A549 (cell line): ENCODE measurements at regions not wholly inside any gene's neighbourhood (a gene's known extent, or its start where the extent isn't known, plus 50 kb on each side); places are given as distances from the start of the nearest gene placed in this dataset.

Experiments used
- ATAC-seq, 2 experiments: fragments of 200-7000 bp in 1 of 2; fragments of >200 bp in 1 of 2; cut with Nextera tagmentation in 1 of 2; cut with Tn5 transposase in 1 of 2; 3 replicates each; pipeline versions ENCODE4 v1.8.0 to v1.9.1; 2018 to 2020; ENCODE audit warnings: mild to moderate bottlenecking in 1 of 2, moderate library complexity in 1 of 2
- CTCF ChIA-PET: fragments of 300-600 bp; sonication (Branson Sonifier 250); formaldehyde crosslinking; extraction: SDS; loops from one replicate; lab custom pipeline; 2021; ENCODE audit warnings: antibody characterized with exemption, inconsistent platforms; lab: Yijun Ruan, JAX
- POLR2A ChIA-PET: fragments of 350-600 bp; formaldehyde crosslinking; extraction: SDS; loops from one replicate; lab custom pipeline; 2021; ENCODE audit warnings: antibody characterized with exemption, inconsistent platforms; lab: Yijun Ruan, JAX
- DNase-seq, 2 experiments: peaks; one replicate each; pipeline versions ENCODE4 v3.0.0 to v3.0.0-alpha.2; 2011 to 2016; ENCODE audit warnings: low read depth in 1 of 2, low spot score in 1 of 2
- FAIRE-seq: peaks from 2 replicates; lab custom pipeline; 2011; peaks lifted over from hg19 to GRCh38; lab: Jason Lieb, UNC
- H3K27ac ChIP-seq, 2 experiments: fragments of >200 bp; sonication (Bioruptor Twin); formaldehyde crosslinking; 3 replicates each; pipeline ENCODE4 v1.5.1; 2016 to 2017
- H3K4me1 ChIP-seq: fragments of >200 bp; sonication (Bioruptor Twin); formaldehyde crosslinking; 3 replicates; pipeline ENCODE4 v1.6.1; 2016
- H3K4me2 ChIP-seq: fragments of >200 bp; sonication (Bioruptor Twin); formaldehyde crosslinking; 3 replicates; pipeline ENCODE4 v1.6.1; 2016
- H3K4me3 ChIP-seq: fragments of >200 bp; sonication (Bioruptor Twin); formaldehyde crosslinking; 3 replicates; pipeline ENCODE4 v1.5.1; 2016
- H3K9me3 ChIP-seq: fragments of >200 bp; sonication (Bioruptor Twin); formaldehyde crosslinking; 3 replicates; pipeline ENCODE4 v1.6.1; 2016
- BHLHE40 ChIP-seq: IDR thresholded peaks from 2 replicates; pipeline ENCODE4 v1.6.1; 2012; ENCODE audit warnings: low read depth, low read length, inconsistent platforms
- CBX2 ChIP-seq: fragments of 200-600 bp; sonication (generic); IDR thresholded peaks from 2 replicates; pipeline ENCODE4 v1.6.1; 2016; ENCODE audit warnings: low read depth, mild to moderate bottlenecking, borderline replicate concordance
- CEBPB ChIP-seq, 2 experiments: fragments of >200 bp in 1 of 2; sonication (Bioruptor Twin) in 1 of 2; formaldehyde crosslinking in 1 of 2; IDR thresholded peaks; 2 replicates each; pipeline ENCODE4 v1.6.1; 2012 to 2016
- EHF ChIP-seq: fragments of 250-450 bp; sonication (Bioruptor Pico); IDR thresholded peaks from 2 replicates; pipeline ENCODE4 v1.5.0; 2020; ENCODE audit warnings: mild to moderate bottlenecking
- FOSB ChIP-seq: fragments of 250-450 bp; sonication (Bioruptor Pico); IDR thresholded peaks from 2 replicates; pipeline ENCODE4 v1.5.0; 2020; ENCODE audit warnings: mild to moderate bottlenecking, moderate library complexity
- GATA3 ChIP-seq: IDR thresholded peaks from 2 replicates; pipeline ENCODE4 v1.6.1; 2012; ENCODE audit warnings: borderline replicate concordance
- HDAC2 ChIP-seq: fragments of 200-600 bp; sonication (generic); IDR thresholded peaks from 2 replicates; pipeline ENCODE4 v1.6.1; 2016
- HEYL ChIP-seq: fragments of 250-450 bp; sonication (Bioruptor Pico); IDR thresholded peaks from 2 replicates; pipeline ENCODE4 v1.8.0; 2021; ENCODE audit warnings: mild to moderate bottlenecking, moderate library complexity
- HOXA7 ChIP-seq: fragments of 250-450 bp; sonication (Bioruptor Pico); IDR thresholded peaks from 2 replicates; pipeline ENCODE4 v1.5.0; 2020; ENCODE audit warnings: mild to moderate bottlenecking, moderate library complexity
- JUN ChIP-seq, 2 experiments: fragments of >200 bp; sonication (Bioruptor Twin); formaldehyde crosslinking; IDR thresholded peaks; 2 replicates in 1 of 2; 3 replicates in 1 of 2; pipeline ENCODE4 v1.6.1; 2016 to 2017
- JUNB ChIP-seq: fragments of >200 bp; sonication (Bioruptor Twin); formaldehyde crosslinking; IDR thresholded peaks from 2 replicates; pipeline ENCODE4 v1.6.1; 2016
- KDM1A ChIP-seq: fragments of 200-600 bp; sonication (generic); IDR thresholded peaks from 2 replicates; pipeline ENCODE4 v1.6.1; 2016; ENCODE audit warnings: low read depth, mild to moderate bottlenecking
- KDM5A ChIP-seq: fragments of 200-600 bp; sonication (generic); IDR thresholded peaks from 2 replicates; pipeline ENCODE4 v1.6.1; 2016; ENCODE audit warnings: antibody characterized with exemption, mild to moderate bottlenecking
- MAZ ChIP-seq: fragments of 150-350 bp; IDR thresholded peaks from 2 replicates; pipeline ENCODE4 v1.6.1; 2014; ENCODE audit warnings: antibody characterized with exemption, low read depth, low read length, borderline replicate concordance
- MYC ChIP-seq: IDR thresholded peaks from 2 replicates; pipeline ENCODE4 v1.6.1; 2012; ENCODE audit warnings: mild to moderate bottlenecking, inconsistent platforms, low read length, improper control_type of control experiment, borderline replicate concordance
- NFE2L2 ChIP-seq: fragments of 150-350 bp; conservative IDR thresholded peaks from 2 replicates; pipeline ENCODE4 v1.6.1; 2014; ENCODE audit warnings: low read length
- NPAS2 ChIP-seq: fragments of 250-450 bp; sonication (Bioruptor Pico); IDR thresholded peaks from 2 replicates; pipeline ENCODE4 v1.8.0; 2022; ENCODE audit warnings: mild to moderate bottlenecking, moderate library complexity, borderline replicate concordance
- NR3C1 ChIP-seq: fragments of >200 bp; sonication (Bioruptor Twin); formaldehyde crosslinking; IDR thresholded peaks from 3 replicates; pipeline ENCODE4 v1.6.1; 2017
- PHF8 ChIP-seq: fragments of 200-600 bp; sonication (generic); IDR thresholded peaks from 2 replicates; pipeline ENCODE4 v1.6.1; 2016; ENCODE audit warnings: low read depth, mild to moderate bottlenecking, antibody characterized with exemption, moderate library complexity, borderline replicate concordance
- POLR2A ChIP-seq: IDR thresholded peaks from 2 replicates; pipeline ENCODE4 v1.6.1; 2012; ENCODE audit warnings: mild to moderate bottlenecking, low read length
- RAD21 ChIP-seq, 2 experiments: fragments of >200 bp in 1 of 2; sonication (Bioruptor Twin) in 1 of 2; formaldehyde crosslinking in 1 of 2; IDR thresholded peaks in 1 of 2; conservative IDR thresholded peaks in 1 of 2; 2 replicates in 1 of 2; 3 replicates in 1 of 2; pipeline ENCODE4 v1.6.1; 2012 to 2018; ENCODE audit warnings: inconsistent platforms in 1 of 2
- RARB ChIP-seq: fragments of 250-450 bp; sonication (Bioruptor Pico); IDR thresholded peaks from 2 replicates; pipeline ENCODE4 v1.8.0; 2021; ENCODE audit warnings: mild to moderate bottlenecking, moderate library complexity
- RFX5 ChIP-seq: fragments of 450-650 bp; IDR thresholded peaks from 2 replicates; pipeline ENCODE4 v1.7.1; 2014; ENCODE audit warnings: antibody characterized with exemption, mild to moderate bottlenecking, moderate library complexity
- RNF2 ChIP-seq: fragments of 200-600 bp; sonication (generic); IDR thresholded peaks from 2 replicates; pipeline ENCODE4 v1.6.1; 2016; ENCODE audit warnings: low read depth, mild to moderate bottlenecking, antibody characterized with exemption, moderate library complexity, borderline replicate concordance
- SMC3 ChIP-seq: fragments of >200 bp; sonication (Bioruptor Twin); formaldehyde crosslinking; IDR thresholded peaks from 3 replicates; pipeline ENCODE4 v1.6.1; 2018; ENCODE audit warnings: inconsistent platforms
- TP53 ChIP-seq: fragments of 250-450 bp; sonication (Bioruptor Pico); IDR thresholded peaks from 2 replicates; pipeline ENCODE4 v1.5.0; 2021; ENCODE audit warnings: mild to moderate bottlenecking, moderate library complexity
- ZC3H11A ChIP-seq: fragments of 450-650 bp; IDR thresholded peaks from 2 replicates; pipeline ENCODE4 v1.6.1; 2014; ENCODE audit warnings: antibody characterized with exemption, mild to moderate bottlenecking
- WGBS: methylation state at CpG from one replicate; pipeline ENCODE4 v1.1.6; 2017; ENCODE audit errors: missing lambda C conversion rate; 5-methylcytosine and 5-hydroxymethylcytosine counted together
- TF ChIP-seq, protein P1 (sequence below): IDR thresholded peaks from 2 replicates; pipeline ENCODE4 v1.6.1; 2012
- TF ChIP-seq, protein P2 (sequence below): fragments of 450-650 bp; IDR thresholded peaks from 2 replicates; pipeline ENCODE4 v1.6.1; 2014; ENCODE audit warnings: antibody characterized with exemption
- TF ChIP-seq, protein P3 (sequence below): fragments of 250-450 bp; sonication (Bioruptor Pico); IDR thresholded peaks from 2 replicates; pipeline ENCODE4 v1.5.0; 2021; ENCODE audit warnings: mild to moderate bottlenecking, moderate library complexity, borderline replicate concordance

DNA sequence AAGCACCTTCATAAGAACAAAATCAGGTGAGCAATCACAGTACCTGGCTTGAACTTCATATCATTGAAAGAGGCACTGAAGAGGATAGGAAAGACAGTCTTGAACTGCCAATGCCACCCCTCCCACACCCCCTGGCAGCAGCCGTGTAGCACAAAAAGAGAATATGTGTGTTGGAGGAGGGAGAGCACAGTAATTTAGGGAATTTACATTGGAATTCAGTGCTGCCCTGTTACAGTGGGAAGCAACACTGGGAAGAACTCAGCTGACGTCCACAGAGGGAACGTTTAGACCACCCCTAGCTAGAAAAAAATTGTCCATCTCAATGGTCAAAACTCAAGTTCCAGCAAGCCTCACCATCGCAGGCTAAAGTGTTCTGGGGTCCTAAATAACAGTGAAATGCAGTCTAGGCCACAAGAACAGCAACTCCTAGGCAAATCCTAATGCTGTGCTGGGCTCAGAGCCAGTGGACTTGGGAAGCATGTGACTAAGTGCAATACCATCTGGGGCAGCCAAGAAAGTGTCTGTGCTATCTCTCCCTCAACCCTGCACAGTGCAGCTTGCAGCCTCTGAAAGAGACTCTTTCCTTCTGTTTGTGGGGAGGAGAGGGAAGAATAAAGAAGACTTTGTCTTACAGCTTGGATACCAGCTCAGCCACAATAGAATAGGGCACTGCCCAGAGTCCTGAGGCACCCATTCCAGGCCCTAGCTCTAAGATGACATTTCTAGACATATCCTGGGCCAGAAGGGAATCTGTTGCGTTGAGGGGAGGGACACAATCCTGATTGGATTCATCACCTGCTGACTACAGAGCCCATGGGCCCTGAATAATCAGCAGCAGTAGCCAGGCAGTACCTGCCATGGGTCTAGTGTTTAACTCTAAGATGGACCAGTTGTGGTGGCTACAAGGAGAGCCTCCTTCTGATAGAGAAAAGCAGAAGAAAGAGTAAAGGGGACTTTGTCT lies 62.1 kb upstream of the VLDLR start:
- peak; percentile 98 to 99 for ATAC-seq
- DNase-seq = peak; percentile 28 to 71
- no peak overlapping the region for H3K4me3 ChIP-seq
- POLR2A ChIA-PET = no interaction called here
- peak overlapping the region; percentile 70 to 88 for H3K27ac ChIP-seq
- FAIRE-seq = peak; percentile 65
- WGBS = 4% methylated on average over 5 of the region's 5 CpGs
- TF ChIP-seq KDM1A = no peak
- TF ChIP-seq RAD21 (conservative IDR thresholded peaks at IDR 0.05 in 1 of 2, IDR thresholded peaks at IDR 0.05 in 1 of 2) = 0 out of 5 replicates have a peak, but pooled peaks have one; percentile 1 to 25
- no peak for TF ChIP-seq JUN (IDR thresholded peaks at IDR 0.05)
- no peak for TF ChIP-seq PHF8
- TF ChIP-seq, protein P1, sequence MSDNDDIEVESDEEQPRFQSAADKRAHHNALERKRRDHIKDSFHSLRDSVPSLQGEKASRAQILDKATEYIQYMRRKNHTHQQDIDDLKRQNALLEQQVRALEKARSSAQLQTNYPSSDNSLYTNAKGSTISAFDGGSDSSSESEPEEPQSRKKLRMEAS = peak; percentile 56
- TF ChIP-seq MYC = no peak
- H3K4me1 ChIP-seq = peaks cover 30% of the 10 kb centered on the region
- CTCF ChIA-PET = interaction anchor here (1.2 kb wide), 1 partner anchor 23 kb away, joined by 5 read pairs; no protein-coding TSS in a partner anchor
- peaks cover 7% of the 10 kb centered on the region; the same call in 2 of the 3 replicates for H3K9me3 ChIP-seq
- H3K4me2 ChIP-seq = peak overlapping the region; percentile 49

DNA sequence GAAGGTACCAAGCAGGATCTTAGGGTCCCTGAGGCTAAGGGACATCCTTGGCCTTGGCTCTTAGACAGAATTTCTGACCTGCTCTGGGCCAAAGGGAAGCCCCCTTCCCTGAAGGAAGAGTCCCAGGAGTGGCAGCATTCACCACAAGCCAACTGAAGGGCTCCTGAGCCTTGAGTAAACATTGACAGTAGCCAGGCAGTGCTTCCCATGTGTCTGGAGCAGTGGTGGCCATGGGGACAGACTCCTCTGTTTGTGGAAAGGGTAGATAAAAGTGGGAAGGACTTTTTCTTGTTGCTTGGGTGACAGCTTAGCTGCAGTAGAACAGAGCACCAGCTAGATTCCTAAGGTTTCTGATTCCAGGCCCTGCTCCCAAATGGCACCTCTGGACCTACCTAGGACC lies 61.4 kb upstream of the VLDLR start:
- no peak for FAIRE-seq
- no peak for TF ChIP-seq CBX2
- no peak for TF ChIP-seq RARB (CRISPR knock-in tag)
- no peak for TF ChIP-seq HDAC2
- no peak for TF ChIP-seq HEYL (CRISPR knock-in tag)
- no peak for TF ChIP-seq CEBPB (IDR thresholded peaks at IDR 0.05)
- ChIA-PET CTCF (interaction anchor here (1.2 kb wide), 1 partner anchor 22 kb away, joined by 5 read pairs; no protein-coding TSS in a partner anchor), POLR2A (no interaction called here)
- H3K4me1 ChIP-seq = peaks cover 30% of the 10 kb centered on the region
- peak overlapping the region; percentile 49 for H3K4me2 ChIP-seq
- peak in 1 of 2 experiments; percentile 9 for DNase-seq
- ATAC-seq = peak in 1 of 2 experiments; percentile 22; a peak in 3 of 6 replicates
- peak overlapping the region; percentile 70 to 88 for H3K27ac ChIP-seq
- peaks cover 7% of the 10 kb centered on the region; the same call in 2 of the 3 replicates for H3K9me3 ChIP-seq
- H3K4me3 ChIP-seq = no peak overlapping the region

DNA sequence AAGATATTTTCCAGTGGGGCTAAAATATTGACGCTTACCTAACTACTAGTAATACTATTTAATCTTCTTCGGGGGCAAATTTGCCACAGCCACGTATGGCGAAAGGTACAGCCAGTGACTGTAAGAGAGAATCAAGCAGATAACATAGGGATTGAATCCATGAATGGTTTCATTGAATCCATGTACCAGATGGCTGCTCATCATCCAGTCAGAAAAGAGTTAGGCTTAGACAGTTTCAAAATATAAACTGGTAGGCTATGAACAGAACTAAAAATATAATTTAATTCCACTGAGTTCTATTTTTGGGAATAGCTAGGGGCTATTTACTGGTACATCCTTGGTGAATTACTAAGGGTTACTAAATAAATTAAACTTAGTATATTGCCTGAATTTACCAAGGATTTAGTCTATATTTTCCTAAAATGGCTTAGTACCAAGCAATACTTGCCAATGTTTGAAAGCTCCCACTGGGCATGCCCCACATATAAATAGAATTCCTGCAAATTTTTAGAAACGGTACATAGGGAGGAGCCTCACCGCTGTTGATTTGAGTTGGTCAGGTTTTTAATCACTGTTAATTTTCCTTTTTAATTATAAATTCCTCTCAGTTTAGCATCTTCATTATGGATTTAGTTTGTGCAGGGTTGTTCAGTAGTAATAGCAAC lies 55.8 kb upstream of the VLDLR start:
- H3K4me3 ChIP-seq = no peak overlapping the region
- no peak for TF ChIP-seq POLR2A
- no peak for TF ChIP-seq TP53
- TF ChIP-seq NR3C1 = no peak
- no peak for TF ChIP-seq RFX5
- no peak for TF ChIP-seq KDM5A
- no peak for TF ChIP-seq FOSB
- no peak for TF ChIP-seq RNF2
- no peak for TF ChIP-seq BHLHE40
- no peak for TF ChIP-seq HOXA7 (CRISPR knock-in tag)
- no peak for TF ChIP-seq JUNB
- no peak for TF ChIP-seq NFE2L2
- TF ChIP-seq, protein P2, sequence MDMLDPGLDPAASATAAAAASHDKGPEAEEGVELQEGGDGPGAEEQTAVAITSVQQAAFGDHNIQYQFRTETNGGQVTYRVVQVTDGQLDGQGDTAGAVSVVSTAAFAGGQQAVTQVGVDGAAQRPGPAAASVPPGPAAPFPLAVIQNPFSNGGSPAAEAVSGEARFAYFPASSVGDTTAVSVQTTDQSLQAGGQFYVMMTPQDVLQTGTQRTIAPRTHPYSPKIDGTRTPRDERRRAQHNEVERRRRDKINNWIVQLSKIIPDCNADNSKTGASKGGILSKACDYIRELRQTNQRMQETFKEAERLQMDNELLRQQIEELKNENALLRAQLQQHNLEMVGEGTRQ = no peak
- TF ChIP-seq EHF (CRISPR knock-in tag) = no peak
- no peak for TF ChIP-seq MAZ
- no peak for TF ChIP-seq NPAS2 (CRISPR knock-in tag)
- TF ChIP-seq GATA3 = no peak
- TF ChIP-seq ZC3H11A = no peak
- no peak for TF ChIP-seq PHF8
- TF ChIP-seq, protein P3, sequence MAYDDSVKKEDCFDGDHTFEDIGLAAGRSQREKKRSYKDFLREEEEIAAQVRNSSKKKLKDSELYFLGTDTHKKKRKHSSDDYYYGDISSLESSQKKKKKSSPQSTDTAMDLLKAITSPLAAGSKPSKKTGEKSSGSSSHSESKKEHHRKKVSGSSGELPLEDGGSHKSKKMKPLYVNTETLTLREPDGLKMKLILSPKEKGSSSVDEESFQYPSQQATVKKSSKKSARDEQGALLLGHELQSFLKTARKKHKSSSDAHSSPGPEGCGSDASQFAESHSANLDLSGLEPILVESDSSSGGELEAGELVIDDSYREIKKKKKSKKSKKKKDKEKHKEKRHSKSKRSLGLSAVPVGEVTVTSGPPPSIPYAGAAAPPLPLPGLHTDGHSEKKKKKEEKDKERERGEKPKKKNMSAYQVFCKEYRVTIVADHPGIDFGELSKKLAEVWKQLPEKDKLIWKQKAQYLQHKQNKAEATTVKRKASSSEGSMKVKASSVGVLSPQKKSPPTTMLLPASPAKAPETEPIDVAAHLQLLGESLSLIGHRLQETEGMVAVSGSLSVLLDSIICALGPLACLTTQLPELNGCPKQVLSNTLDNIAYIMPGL (CRISPR knock-in tag) = no peak
- no peak for TF ChIP-seq SMC3
- no peak overlapping the region for H3K4me2 ChIP-seq
- H3K9me3 ChIP-seq = no peaks in the 10 kb centered on the region
- ChIA-PET CTCF (no interaction called here), POLR2A (no interaction called here)
- DNase-seq (no peak), ATAC-seq (no peak), FAIRE-seq (no peak)
- WGBS = 90% methylated on average over 6 of the region's 6 CpGs
- no peak overlapping the region for H3K27ac ChIP-seq
- H3K4me1 ChIP-seq = peaks cover 21% of the 10 kb centered on the region; the same call in 2 of the 3 replicates
